NCI-H1048 (cell line): ENCODE measurements at regions not wholly inside any gene's neighbourhood (a gene's known extent, or its start where the extent isn't known, plus 50 kb on each side); places are given as distances from the start of the nearest gene placed in this dataset.

Experiments used
- DNase-seq: peaks from one replicate; lab custom pipeline; 2025; lab: John Stamatoyannopoulos, UW

DNA sequence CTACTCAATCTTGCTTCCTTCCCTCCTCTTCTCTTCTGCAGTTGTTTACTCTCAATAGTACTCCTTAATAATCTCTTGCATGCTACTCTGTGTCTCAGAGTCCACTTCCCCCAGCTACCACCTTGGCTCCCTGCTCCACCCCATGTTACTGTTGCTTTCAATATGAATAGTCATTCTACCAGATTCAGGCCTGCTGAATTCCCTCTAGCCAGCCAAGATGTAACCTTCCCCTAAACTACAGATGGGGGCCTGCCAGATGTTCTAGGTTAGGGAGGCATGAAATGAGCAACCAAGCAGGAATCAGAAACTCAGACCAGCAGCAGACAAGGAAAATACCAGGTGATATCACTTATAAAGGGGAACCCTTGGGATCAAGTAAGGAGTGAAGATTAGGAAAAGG, 392.1 kb upstream of the DDHD1 start:
- DNase-seq = no peak

DNA sequence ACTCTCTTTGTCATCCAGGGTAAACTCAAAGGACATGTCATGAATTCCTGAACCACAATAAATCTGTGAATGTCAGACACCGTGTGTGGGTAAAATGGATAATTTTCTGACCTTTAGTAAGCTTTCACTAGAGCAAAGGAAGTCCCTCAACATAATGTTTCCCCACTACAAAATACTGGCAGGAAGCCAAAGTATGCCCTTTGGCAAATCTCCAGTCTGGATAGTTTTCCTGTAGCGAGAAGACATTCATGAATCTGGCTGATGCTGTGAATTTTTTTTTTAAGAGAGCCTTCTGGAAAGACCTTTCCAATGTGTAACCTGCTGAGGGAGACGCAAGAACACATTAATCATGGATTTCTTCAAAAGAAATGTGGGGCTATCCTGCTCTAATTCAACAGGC, 389.6 kb upstream of the DDHD1 start:
- DNase-seq = peak; percentile 11

DNA sequence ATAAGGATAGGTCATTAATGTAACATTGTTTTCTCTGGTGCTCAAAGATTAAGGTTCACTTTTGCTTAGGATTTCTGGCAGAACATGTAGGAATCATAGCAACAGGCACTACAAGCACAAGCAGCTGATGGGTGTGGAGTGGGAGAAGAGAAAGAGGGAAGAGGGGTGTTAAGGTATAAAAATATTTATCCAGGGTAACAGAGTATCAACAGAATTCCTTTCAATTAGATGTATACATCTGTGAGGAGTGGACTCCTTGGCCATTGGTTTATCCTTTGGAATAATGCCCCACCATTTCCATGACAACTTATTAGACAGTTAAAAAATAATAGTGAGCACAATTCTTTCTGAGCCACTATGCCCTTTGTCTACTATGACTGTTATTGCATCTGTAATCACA, 388.3 kb upstream of the DDHD1 start:
- no peak for DNase-seq

DNA sequence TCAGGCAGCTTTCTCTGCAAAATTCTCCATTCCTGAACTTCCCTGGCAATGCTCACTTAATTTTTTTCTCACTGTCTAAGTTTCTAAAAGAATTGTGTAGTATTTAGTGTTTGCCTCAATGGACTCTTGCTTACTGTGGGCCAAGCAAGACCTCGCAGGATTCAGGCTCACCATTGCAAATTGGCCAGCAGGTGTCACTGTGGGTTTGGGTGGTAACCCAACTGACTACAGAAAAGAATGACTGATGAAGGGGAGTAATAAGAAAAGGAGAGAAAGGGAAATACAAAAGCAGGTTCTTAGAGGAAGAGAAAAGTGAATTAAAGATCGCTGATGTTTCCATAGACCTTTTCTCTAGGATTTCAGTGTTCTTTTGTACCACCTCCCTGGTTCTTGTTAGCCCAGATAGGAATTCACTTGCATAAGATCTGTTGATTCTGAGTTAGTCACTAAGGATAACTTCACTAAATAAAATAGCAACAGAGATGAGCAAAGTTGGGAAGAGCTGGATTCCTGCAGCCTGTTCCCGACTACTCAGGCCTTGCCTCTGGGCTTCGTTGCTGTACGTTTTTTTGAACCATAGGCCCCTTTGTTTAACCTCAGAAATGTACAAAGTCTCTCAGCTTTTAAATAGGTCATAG, 386.5 kb upstream of the DDHD1 start:
- peak; percentile 9 for DNase-seq

DNA sequence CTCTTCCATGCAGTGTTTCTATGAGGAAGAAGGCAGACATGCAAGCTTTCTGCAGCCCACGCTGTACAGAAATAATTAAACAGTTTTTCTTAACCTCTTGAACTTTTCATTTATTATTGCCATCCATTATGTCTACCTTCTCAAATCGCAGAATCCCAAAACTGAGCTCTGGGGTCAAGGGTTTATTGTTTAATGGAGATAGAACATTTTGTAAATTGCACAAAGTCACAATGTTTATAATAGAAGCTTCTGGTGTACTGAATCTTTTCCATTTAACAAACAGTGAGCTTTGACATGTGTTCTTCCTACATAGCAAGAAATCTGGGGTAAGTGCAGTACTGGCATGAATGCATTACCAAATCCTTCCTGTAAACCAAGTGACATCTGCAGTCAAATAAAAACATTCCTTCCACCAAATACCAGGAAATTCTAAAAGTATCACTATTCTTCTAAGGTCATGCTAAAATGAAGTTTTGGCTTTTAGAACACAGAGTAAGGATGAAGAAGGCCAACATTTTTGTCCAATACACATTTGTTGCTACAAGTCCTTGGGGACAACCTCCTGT, 385.3 kb upstream of the DDHD1 start:
- no peak for DNase-seq

DNA sequence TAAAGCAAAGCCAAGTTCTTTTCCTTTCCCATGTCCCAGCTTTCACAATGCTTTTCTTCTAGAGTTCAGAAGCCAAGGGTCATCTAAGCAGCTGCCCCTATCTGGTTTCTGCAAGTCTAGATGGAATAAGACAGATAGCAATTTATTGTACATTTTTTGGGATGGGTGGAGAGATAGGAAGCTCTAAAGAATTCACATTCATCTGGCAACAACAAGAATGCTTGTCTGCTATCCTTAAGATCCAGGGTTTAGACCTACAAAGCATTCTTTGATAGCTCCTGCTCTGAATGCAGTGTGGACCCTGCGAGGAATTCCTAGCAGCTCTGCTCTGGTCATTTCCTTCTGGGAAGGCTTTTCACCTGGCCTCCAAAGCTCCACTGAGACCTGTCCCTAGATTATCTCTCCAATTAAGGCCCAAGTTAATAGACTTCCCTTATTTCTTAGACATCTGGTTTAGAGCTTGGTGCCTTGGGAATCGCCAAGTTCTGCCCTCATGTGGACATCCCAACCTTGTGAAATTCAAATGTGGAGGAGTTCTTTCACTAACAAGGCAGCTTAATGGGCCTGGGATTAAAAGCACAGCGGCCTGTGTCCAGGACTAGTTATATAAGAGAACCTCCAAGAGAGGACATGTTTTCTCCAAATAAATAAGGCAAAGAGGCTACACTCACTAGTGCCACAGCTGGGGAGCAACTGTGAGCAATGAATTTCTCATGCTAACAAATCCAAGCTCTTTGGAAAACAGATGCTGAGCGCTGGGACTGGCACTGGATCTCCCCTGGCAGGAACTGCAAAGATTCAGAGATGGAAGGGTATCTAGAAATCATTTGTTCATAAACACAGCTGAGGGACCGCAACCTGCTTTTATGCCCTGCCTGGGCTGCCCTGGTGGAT, 384.5 kb upstream of the DDHD1 start:
- DNase-seq = no peak

DNA sequence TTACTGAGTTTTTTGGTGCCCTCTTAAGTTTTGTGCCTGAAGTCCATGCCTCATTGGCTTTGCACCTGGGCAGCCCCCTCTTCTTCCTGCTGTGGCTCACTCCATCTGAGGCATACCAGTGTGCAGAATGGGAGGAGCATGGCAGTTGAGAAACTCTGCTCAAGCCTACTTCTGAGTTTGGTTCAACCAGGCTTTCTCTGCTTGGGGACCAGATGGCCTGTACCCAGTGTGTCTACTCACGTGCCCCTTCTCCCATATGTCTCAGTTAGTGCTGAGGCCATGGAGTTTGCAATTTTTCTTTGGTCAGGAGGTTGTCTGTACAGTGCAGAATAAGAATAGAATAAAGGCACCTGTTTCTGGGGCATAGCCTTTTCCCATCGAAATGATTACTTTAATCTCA, 383.3 kb upstream of the DDHD1 start:
- DNase-seq = no peak

DNA sequence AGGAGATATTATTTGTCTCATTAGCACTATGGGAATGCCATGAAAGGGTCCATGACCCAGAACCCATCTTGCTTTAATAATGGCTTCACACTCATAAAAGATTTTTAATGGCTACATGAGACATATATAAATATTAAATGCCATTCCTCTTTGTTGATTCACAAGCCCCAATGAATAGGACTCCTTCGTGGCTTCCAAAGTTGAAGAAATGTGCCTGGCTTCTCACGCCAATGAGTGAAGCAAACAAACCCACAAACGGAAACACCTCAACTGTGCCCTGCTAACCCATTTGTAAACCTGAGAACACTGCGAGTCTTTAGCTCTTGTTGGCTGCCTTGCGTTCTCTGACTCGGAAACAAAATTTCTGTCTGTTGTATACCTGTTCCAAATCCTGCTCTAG, 381.7 kb upstream of the DDHD1 start:
- DNase-seq = no peak

DNA sequence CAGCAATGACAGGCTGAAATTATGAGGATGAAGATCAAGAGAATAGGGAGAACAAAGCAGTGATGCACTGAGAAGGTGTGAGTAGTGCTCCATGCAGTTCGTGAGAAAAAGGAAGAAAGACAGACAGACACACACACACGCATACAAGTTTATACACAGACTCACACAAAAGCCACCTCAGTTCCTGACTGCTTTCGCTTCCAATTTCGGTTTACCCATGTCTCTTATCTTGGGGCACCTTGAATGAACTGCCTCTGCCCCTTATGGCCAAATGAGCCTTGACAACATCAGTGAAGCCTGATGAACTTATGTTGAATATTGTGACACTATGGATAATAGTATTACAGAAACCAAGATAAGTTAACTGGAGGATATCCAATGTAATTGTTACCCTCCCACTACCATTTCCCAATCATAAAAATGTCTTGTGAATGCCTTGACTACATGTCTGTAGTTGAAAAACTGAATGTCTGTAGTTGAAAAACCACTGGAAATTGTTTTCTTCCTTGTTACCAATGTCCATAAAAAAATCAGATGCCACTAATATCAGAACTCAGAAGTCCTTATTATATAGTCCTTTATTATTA, 380.4 kb upstream of the DDHD1 start:
- DNase-seq = no peak

DNA sequence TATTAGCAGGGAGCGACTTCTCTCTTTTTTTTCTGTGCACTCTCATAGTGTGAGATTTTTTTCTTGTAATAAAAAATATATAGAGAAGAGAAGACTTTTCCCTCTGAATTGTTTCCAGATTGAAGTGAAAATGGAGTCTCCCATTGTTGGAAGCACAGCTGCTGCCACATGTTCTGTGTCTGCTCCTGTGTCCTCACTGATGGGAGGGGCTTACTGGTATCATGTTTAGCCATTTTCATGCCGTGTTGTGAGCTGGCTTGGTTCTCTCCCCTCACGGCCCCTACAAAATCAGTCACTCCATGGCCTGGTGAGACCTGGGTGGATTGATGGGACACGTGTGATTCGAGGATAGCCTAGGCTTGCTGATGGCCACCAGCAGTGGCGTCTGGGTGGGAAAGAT, 379.7 kb upstream of the DDHD1 start:
- DNase-seq = no peak

DNA sequence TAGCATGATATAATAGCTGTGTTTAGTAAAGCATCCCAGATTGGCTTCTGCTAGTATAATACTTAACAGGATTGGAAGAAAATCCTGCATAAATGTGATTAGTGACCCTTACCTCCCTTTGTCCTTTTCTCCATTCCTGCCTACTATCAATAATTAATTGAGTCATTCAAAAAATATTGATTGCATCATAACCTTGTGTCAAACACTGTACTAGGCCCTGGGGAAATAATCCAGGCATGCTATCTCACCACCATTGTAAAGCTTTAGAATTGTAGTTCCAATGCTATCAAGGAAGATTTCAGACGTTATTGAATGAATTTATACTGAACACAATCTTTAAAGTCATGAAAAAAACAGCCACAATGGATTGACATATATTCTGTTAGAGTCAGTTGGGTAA, 378.6 kb upstream of the DDHD1 start:
- DNase-seq = no peak

DNA sequence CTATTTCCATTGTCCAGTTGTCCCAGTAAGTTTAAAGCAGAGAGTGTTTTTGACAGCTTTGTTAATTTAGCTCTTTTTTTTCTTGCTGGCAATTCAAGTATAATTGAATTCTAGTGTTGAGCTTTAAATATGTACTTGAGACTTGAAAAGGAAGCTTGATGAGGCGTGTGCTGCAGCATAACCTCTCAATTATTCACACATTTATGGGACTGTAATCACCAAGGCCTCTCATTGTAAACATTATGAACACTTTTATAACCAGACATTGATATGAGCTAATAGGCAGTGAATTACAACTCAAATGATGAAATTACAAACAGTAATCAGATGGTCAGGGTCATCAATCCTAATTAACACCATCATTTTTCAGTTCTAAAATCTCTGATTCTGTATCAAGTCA, 378.0 kb upstream of the DDHD1 start:
- no peak for DNase-seq

DNA sequence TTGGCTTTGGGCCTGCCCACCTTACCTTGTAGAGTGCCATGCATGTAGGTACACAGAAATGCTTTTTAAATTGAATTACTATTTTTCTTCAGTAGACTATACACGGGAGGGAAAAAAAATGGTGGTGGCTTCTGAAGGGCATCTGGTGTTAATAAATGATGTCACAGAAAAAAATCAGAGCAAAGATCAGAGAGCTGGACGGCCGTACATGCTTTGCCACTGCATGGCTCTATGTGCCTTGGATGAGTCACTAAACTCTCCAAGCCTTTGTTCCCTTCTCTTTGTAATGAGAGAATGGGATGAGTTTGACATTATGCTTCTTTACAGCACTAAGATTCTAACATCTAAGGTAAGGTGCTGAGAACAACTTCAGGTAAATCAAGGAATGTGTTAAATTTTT, 376.4 kb upstream of the DDHD1 start:
- no peak for DNase-seq

DNA sequence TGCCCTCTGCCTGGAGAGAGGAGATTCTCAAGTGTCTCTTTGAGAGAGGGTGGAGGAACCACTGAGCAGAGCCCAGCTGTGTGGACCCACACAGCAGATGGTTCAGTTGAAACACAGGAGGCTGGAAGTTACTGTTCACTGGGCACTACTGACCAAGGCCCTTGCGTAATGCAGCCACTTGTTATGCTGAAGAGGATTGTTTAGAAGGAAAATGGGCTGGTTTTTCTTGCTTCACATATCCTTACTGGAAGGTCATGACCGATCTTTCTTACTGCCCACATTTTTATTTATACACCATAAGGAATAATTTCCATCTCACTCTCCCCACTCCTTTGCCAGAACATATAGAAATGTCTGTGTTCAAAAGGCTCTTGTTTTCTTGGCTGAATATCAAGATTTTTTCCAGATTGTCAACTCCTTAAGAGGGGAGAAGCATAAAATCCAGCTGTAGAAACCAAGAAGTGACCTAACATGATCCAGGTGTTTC, 375.1 kb upstream of the DDHD1 start:
- DNase-seq = no peak

DNA sequence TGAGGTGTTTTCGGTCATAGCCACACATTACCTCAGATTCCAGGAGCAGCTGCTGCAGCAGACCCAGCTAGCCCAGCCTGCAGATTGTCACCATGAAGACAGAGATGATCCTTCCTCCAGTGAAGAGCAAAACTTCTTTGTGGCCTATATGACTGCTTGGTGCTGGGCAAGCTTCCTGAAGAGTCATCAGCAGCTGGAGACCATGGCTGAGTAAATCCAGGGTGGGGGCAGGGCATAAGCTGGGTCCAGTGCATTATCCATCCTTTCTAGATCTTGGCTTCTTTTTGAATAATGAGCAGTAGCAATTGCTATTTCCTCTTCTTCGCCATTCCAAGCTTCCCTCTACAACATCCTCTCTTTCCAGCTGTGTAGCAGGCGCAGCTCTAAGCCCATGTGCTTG, 373.1 kb upstream of the DDHD1 start:
- no peak for DNase-seq

DNA sequence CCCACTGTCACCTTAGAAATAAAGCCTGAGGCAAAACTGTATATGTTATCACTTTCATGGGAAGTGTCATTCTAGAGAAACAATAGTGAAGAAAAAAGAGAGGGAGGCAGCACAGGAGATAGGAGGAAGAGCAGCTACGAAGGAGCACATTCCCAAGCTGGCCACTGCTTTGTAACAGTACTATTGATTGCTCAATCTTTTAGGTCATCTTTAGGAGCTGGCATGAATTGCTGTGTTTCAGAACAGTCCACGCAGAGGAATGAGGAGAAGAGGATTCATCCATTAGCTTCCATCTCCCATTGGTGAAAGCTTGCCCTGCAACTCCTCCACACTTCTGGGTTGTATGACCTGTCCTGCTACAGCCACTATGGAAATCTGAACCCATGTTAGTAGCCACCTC, 372.5 kb upstream of the DDHD1 start:
- no peak for DNase-seq

DNA sequence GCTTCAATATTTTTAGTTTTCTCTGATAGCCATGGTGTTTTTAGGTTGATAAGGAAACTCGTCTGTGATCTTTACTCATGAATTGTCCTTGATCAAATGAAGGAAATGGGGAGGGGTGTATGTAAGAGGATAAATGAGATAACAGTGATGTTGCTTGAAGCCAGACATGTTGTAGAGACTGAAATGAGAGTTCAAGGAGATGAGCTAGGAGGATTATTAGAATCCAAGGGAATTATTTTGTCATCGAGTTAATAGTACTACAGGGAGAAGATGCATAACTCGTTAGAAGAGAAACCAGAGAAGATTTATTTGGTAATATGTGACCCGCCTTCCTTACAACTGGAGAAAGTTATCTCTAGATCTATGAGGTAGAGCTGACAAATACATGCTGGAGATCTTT, 371.3 kb upstream of the DDHD1 start:
- no peak for DNase-seq

DNA sequence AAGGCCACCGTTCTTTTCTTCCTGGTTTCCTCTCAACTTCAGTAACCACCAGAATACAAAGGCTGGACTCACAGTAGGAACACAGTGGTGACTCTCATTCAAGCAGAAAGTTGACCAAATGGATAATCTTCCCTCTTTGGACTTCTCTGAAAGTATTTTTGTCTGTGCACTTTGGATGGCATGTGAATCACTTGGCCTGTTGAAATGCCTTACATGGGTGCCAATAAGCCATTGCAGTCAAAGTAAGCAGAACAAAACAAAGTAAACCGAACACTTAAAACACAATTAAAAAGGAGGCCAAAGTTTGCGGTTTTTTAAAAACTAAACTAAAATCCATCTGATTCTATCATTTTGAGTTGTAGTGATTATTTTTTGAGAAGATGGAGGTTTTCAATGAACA, 370.1 kb upstream of the DDHD1 start:
- DNase-seq = no peak

DNA sequence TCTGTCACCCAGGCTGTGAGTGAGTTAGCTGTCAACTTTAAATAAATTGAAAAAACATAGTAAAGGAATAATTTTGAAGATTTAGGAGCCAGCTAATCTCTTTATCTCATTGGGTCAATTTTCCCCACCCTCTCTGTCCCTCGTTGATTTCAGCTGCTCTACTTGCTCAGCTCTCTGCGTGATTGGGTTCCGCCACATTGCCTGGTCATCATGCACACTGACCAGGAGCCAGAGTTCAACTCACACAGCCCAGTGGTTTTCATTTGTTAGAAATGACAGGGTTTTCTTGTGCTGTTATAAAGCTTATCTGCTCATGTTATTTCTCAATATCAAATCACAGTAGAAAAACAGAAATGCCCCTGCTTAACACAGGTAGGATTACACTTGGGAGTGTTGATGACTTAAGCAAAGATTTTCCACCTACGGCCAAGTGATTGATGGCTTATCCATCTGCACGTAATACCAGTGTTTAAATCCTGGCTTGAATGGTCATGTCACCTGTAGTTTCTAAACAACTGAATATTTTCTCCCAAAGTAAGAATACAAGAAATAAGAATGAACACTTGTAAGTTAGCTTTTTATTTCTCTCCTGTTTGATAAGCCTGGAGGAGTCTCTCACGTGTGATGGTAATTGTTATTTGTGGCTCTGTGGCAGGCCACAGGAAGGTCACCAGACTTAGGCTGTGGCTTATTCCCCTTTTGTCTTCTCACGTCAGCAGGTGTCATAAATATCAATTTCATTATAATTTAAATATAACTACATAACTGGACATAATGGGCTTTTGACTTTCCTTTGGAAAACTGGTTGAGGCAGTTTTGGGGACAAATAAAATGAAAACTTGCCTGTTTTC, 367.2 kb upstream of the DDHD1 start:
- no peak for DNase-seq

DNA sequence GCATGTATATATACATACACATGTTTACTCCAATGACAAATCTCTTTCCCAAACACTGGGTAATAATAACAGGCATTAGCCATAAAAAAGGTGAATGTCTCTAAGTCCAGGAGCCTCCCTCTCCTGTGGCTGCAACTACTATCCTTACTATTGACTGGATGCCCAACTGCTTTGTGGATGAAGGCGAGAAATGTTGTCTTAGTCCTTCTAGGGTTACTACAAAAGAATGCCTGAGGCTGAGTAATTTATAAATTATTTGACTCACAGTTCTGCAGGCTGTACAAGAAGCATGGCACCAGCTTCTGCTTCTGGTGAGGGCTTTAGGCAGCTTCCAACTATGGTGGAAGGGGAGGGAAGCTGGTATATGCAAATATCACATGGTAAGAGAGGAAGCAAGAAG, 366.0 kb upstream of the DDHD1 start:
- no peak for DNase-seq

DNA sequence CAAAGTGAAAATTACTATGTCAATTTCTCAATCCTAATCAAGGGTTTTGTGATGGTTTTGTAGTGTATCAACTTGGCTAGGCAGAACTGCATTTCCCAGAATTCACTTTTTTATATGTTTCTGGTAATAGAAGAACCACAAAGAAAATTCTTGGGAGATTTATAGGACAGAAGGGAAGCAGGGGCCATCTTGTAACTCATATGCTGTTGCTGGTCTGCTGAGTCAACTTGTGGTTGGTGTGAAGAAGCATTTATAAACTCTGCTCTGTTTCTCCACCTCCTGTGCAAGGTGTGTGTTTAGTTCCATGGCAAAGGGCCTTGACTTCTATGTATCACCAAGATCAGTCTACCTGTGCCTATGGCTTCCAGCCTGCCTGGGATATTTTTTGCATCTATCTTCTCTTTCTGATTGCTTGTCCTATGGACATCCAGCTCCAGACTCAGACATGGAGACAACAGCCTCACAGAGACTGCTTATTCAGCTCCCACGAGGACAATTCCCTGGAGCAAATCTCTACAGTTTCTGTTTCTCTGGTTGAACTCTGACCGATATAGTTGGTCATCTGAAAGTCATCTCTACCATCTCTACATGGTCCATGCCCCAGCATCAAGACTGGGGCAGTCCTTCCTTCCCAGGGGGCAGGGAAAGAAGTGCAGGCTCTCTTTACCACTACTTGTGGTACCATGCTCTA, 364.3 kb upstream of the DDHD1 start:
- DNase-seq = no peak
